Stimulated activated CD8-positive, alpha-beta memory T cell treated with anti-CD3 and anti-CD28 coated beads, Interleukin-15, amount 100 ng/mL, for 1 hour (primary cell): ENCODE measurements at regions not wholly inside any gene's neighbourhood (a gene's known extent, or its start where the extent isn't known, plus 50 kb on each side); places are given as distances from the start of the nearest gene placed in this dataset.

Source experiments
- DNase-seq: peaks from one replicate; pipeline ENCODE4 v3.0.0-alpha.2; 2020; ENCODE audit warnings: low read depth

GRCh38 chr3:6512172-6512800 is 348.6 kb upstream of the GRM7 start:
- no peak for DNase-seq

- no peak for DNase-seq
Measured at GRCh38 chr3:6516143-6516542, 344.8 kb upstream of the GRM7 start.

GRCh38 chr3:6516694-6517093 is 344.2 kb upstream of the GRM7 start:
- no peak for DNase-seq

GRCh38 chr3:6518709-6519345 is 342.1 kb upstream of the GRM7 start:
- DNase-seq: no peak

- no peak for DNase-seq
Measured at GRCh38 chr3:6521369-6522113, 339.4 kb upstream of the GRM7 start.

- no peak for DNase-seq
Measured at GRCh38 chr3:6522191-6522590, 338.7 kb upstream of the GRM7 start.

- no peak for DNase-seq
Measured at GRCh38 chr3:6523043-6523442, 337.9 kb upstream of the GRM7 start.

- DNase-seq: no peak
Measured at GRCh38 chr3:6524479-6524878, 336.4 kb upstream of the GRM7 start.

GRCh38 chr3:6526321-6526720 is 334.6 kb upstream of the GRM7 start:
- no peak for DNase-seq

- no peak for DNase-seq
Measured at GRCh38 chr3:6526861-6527260, 334.1 kb upstream of the GRM7 start.

GRCh38 chr3:6528951-6529350 is 332.0 kb upstream of the GRM7 start:
- no peak for DNase-seq

GRCh38 chr3:6531153-6531552 is 329.8 kb upstream of the GRM7 start:
- no peak for DNase-seq

- DNase-seq: no peak
Measured at GRCh38 chr3:6532101-6532500, 328.8 kb upstream of the GRM7 start.

- DNase-seq: no peak
Measured at GRCh38 chr3:6540981-6541380, 319.9 kb upstream of the GRM7 start.

GRCh38 chr3:6542795-6543194 is 318.1 kb upstream of the GRM7 start:
- DNase-seq: no peak

- no peak for DNase-seq
Measured at GRCh38 chr3:6549296-6549695, 311.6 kb upstream of the GRM7 start.

- DNase-seq: no peak
Measured at GRCh38 chr3:6551165-6551564, 309.8 kb upstream of the GRM7 start.

GRCh38 chr3:6560259-6560658 is 300.7 kb upstream of the GRM7 start:
- no peak for DNase-seq

GRCh38 chr3:6567241-6567640 is 293.7 kb upstream of the GRM7 start:
- no peak for DNase-seq

- no peak for DNase-seq
Measured at GRCh38 chr3:6568999-6569493, 291.9 kb upstream of the GRM7 start.

GRCh38 chr3:6571448-6571847 is 289.5 kb upstream of the GRM7 start:
- DNase-seq: no peak

- no peak for DNase-seq
Measured at GRCh38 chr3:6577584-6577983, 283.3 kb upstream of the GRM7 start.

- DNase-seq: no peak
Measured at GRCh38 chr3:6578526-6578925, 282.4 kb upstream of the GRM7 start.
